Tibial artery (tissue), 4 donors: ENCODE measurements at regions not wholly inside any gene's neighbourhood (a gene's known extent, or its start where the extent isn't known, plus 50 kb on each side); places are given as distances from the start of the nearest gene placed in this dataset.
A peak's percentile ranks its signal among the peaks of the same experiment; 100 is the strongest.

ENCODE experiments used
- DNase-seq, 2 donors: peaks; one replicate each; pipeline ENCODE4 v3.0.0-alpha.2; 2019
- H3K27ac ChIP-seq, 2 donors: fragments of 200-600 bp; sonication (generic) in 1 of 2; 1 replicate in 1 of 2; 2 replicates in 1 of 2; pipeline ENCODE4 v1.5.1; 2018 to 2019; ENCODE audit warnings: mild to moderate bottlenecking in 1 of 2
- H3K27me3 ChIP-seq, 2 donors: fragments of 200-600 bp; sonication (generic) in 1 of 2; one replicate each; pipeline versions ENCODE4 v1.5.1 to v1.6.0; 2016 to 2019
- H3K36me3 ChIP-seq, 3 donors: fragments of 200-600 bp; sonication (generic) in 2 of 3; one replicate each; pipeline ENCODE4 v1.5.1; 2016 to 2019; ENCODE audit warnings: mild to moderate bottlenecking in 2 of 3
- H3K4me1 ChIP-seq, 4 donors: fragments of 200-600 bp; sonication (generic) in 2 of 4; 1 replicate in 3 of 4; 2 replicates in 1 of 4; pipeline ENCODE4 v1.5.1; 2016 to 2019
- H3K4me3 ChIP-seq, 2 donors: fragments of 200-600 bp; sonication (generic) in 1 of 2; 1 replicate in 1 of 2; 2 replicates in 1 of 2; pipeline ENCODE4 v1.5.1; 2018 to 2019; ENCODE audit warnings: mild to moderate bottlenecking in 2 of 2
- H3K9me3 ChIP-seq, 3 donors: fragments of 200-600 bp; sonication (generic) in 1 of 3; one replicate each; pipeline ENCODE4 v1.5.1; 2016 to 2019
- intact Hi-C: fragments of 100-400 bp; cut with DNase I; formaldehyde crosslinking; loops from one replicate; pipeline ENCODE4 v1.15.0; 2023; ENCODE audit warnings: low total_unique reads
- TF ChIP-seq, protein P1 (sequence below), 2 experiments: fragments of 200-600 bp in 1 of 2; fragments of 450-650 bp in 1 of 2; IDR thresholded peaks; one replicate each; pipeline ENCODE4 v1.5.1; 2017 to 2019; ENCODE audit warnings: antibody characterized with exemption in 2 of 2, mild to moderate bottlenecking in 1 of 2, moderate library complexity in 1 of 2

DNA sequence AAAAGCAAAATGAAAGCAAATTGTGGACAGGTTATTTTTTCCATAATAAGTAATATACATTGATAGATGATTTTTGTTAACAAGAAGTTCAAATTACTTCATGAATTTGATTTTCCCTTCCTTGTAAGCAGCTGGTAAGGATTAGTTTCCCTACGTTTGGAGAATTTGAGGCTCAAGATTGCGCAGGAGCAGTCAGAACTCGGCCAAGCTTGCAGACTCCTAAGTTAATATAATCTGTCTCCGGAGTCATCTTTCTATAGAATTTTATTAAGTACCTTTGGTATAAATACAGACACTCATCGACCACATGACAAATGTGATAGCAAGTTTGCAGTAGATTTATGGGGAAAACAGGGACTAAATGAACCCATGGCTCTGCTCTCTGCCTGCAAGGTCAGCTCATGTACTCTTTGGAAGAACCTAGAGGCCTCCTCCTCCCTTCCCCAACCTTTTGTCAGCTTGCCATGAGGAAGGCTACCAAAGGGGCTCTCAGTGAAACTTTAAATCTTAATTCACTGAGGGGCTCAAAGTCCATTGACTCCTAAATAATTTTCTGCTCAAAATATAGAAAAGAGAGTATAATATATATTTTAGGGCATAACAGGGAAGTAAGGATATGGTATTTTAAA lies 89.2 kb upstream of the CTTNBP2 start:
- Histone ChIP-seq H3K4me3 (no peak overlapping the region), H3K27ac (no peak overlapping the region), H3K36me3 (no peaks in the 10 kb centered on the region), H3K27me3 (no peaks in the 10 kb centered on the region), H3K4me1 (peaks cover 0 to 3% (median 0%) of the 10 kb centered on the region in 4 donors), H3K9me3 (no peaks in the 10 kb centered on the region)
- TF ChIP-seq, protein P1, sequence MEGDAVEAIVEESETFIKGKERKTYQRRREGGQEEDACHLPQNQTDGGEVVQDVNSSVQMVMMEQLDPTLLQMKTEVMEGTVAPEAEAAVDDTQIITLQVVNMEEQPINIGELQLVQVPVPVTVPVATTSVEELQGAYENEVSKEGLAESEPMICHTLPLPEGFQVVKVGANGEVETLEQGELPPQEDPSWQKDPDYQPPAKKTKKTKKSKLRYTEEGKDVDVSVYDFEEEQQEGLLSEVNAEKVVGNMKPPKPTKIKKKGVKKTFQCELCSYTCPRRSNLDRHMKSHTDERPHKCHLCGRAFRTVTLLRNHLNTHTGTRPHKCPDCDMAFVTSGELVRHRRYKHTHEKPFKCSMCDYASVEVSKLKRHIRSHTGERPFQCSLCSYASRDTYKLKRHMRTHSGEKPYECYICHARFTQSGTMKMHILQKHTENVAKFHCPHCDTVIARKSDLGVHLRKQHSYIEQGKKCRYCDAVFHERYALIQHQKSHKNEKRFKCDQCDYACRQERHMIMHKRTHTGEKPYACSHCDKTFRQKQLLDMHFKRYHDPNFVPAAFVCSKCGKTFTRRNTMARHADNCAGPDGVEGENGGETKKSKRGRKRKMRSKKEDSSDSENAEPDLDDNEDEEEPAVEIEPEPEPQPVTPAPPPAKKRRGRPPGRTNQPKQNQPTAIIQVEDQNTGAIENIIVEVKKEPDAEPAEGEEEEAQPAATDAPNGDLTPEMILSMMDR (IDR thresholded peaks at IDR 0.05): no peak
- no peak for DNase-seq
- intact Hi-C loops: no loop called here

DNA sequence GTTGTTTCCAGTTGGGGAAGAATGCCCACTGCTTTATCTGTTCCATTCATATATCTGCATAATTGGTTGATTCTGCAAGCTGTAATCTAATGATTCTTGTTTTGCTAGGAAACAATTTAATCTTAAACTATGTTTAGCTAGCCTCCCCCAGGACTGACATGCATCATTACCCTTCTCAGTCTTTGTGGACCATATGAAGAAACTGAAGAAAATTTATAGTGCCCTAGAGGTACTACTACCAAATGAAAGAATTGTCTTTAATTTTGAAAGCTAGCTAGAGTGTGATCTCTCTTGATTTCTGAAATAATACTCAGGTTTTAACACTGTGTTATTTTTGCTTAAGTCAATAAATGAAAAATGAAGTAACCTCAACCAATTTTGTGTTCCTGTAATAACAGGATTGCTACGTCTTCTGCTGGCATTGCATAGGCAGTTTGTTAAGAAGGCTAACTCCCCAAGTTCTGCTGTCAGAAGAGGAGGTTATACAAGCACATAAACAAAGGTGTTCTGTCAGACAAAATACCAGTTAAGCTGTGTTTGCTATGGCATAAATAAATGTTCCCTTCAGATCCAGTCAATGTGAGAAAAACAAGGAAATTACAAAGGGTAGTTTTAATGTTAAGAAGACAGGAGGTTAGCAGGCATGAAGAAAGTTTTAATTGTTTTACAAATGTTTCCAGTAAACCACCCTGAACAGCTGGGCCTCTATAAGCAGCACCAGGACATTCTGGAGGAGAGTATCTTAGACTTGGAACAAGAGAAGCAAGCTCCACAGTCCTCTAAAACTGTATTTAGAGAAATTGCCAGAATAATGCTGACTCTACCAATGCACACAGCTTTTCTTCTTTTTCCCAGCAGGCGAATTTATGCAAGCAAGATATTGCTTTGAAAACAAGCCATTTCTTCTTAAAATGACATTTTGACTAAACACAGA lies 90.3 kb upstream of the CTTNBP2 start:
- Histone ChIP-seq H3K4me3 (no peak overlapping the region), H3K9me3 (no peaks in the 10 kb centered on the region), H3K4me1 (peaks cover 0 to 3% (median 0%) of the 10 kb centered on the region in 4 donors), H3K27me3 (no peaks in the 10 kb centered on the region), H3K36me3 (no peaks in the 10 kb centered on the region), H3K27ac (no peak overlapping the region)
- TF ChIP-seq, protein P1 (IDR thresholded peaks at IDR 0.05): no peak
- intact Hi-C loops: no loop called here
- no peak for DNase-seq

DNA sequence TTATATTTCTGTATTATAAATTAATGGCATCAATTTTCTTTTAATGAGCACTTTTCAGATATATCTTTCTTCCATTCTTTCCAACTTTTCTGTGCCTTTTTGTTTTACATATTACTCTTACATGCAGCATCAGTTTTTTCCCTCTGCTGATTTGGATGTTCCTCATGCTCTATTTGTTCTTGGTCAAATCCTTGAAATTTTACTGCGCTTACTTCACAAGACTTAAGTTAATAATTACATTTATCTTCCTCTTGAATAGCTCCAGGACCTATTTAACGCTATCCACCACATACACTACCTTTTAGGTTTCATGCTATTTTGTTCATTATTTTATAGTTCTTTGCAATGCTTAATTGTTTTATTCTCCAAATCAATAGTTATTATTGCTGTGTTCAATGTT lies 97.6 kb upstream of the CTTNBP2 start:
- Histone ChIP-seq H3K4me3 (no peak overlapping the region), H3K4me1 (peaks cover 0 to 7% (median 2%) of the 10 kb centered on the region in 4 donors), H3K27ac (no peak overlapping the region), H3K9me3 (no peaks in the 10 kb centered on the region), H3K36me3 (no peaks in the 10 kb centered on the region), H3K27me3 (no peaks in the 10 kb centered on the region)
- DNase-seq: no peak
- TF ChIP-seq, protein P1 (IDR thresholded peaks at IDR 0.05): no peak
- intact Hi-C loops: no loop called here

DNA sequence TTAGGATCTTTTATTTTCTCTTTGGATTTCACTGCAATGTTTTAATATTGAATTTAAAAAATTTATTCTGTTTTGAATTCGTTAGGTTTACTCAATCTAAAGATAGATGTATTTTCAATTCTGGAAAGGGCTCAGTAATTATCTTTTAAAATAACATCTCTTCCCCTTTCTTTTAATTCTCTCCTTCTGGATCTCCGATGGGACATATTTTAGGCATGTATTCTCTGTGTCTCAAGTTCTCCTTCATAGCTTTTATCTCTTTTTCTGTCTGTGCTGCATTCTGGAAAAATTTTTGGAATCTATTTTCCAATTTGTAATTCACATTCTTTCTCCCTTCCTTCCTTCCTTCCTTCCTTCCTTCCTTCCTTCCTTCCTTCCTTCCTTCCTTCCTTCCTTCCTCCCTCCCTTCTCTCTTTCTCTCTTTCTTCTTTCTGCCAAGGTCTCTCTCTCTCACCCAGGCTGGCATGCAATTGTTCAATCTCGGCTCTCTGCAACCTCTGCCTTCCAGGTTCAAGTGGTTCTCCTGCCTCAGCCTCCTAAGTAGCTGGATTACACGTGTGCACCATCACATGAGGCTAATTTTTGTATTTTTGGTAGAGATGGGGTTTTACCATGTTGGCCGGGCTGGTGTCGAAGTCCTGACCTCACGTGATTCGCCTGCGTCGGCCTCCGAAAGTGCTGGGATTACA lies 98.5 kb upstream of the CTTNBP2 start:
- H3K27ac ChIP-seq: no peak overlapping the region
- H3K9me3 ChIP-seq: no peaks in the 10 kb centered on the region
- H3K36me3 ChIP-seq: no peaks in the 10 kb centered on the region
- no peak for DNase-seq
- H3K4me1 ChIP-seq: peaks cover 0 to 7% (median 2%) of the 10 kb centered on the region in 4 donors
- H3K4me3 ChIP-seq: no peak overlapping the region
- TF ChIP-seq, protein P1 (IDR thresholded peaks at IDR 0.05): no peak
- intact Hi-C loops: no loop called here
- no peaks in the 10 kb centered on the region for H3K27me3 ChIP-seq

DNA sequence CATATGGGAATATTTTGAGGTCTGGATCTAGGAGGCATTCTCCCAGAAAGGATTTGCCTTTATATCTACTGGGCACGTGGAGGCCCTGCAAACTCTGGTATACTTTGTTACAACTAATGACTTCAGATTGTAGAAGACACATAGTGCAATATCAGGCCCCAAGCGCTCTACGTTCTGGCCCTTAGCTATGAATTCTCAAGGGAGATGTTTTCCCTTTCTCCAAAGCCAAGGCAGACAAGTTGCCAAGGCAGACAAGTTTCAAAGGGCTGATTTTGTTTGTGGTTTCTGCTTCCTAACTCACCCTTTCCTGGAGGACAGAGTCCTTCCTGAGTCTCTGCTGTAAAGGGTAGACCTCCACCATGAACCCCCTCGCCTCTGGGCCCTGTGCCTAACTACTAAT lies 99.4 kb upstream of the CTTNBP2 start:
- Histone ChIP-seq H3K27me3 (no peaks in the 10 kb centered on the region), H3K4me1 (peaks cover 0 to 7% (median 2%) of the 10 kb centered on the region in 4 donors), H3K9me3 (no peaks in the 10 kb centered on the region), H3K27ac (no peak overlapping the region), H3K36me3 (no peaks in the 10 kb centered on the region), H3K4me3 (no peak overlapping the region)
- peak; percentile 58 to 67 for DNase-seq
- intact Hi-C loops: no loop called here
- TF ChIP-seq, protein P1 (IDR thresholded peaks at IDR 0.05): no peak
